AG04449 (cell line): ENCODE measurements at regions not wholly inside any gene's neighbourhood (a gene's known extent, or its start where the extent isn't known, plus 50 kb on each side); places are given as distances from the start of the nearest gene placed in this dataset.
"Not testable (repeated sequence)": the region's sequence is repeated elsewhere in the genome, so short reads cannot be mapped to it uniquely, and the experiment has no call there.

Experiments
- CTCF ChIA-PET: fragments of 350-600 bp; formaldehyde crosslinking; extraction: SDS; loops from one replicate; lab custom pipeline; 2021; ENCODE audit warnings: antibody characterized with exemption; lab: Yijun Ruan, JAX
- POLR2A ChIA-PET: fragments of 400-600, 350-600 bp; formaldehyde crosslinking; extraction: SDS; loops from one replicate; lab custom pipeline; 2020; ENCODE audit warnings: antibody characterized with exemption, inconsistent platforms; lab: Yijun Ruan, JAX
- DNase-seq: peaks from one replicate; pipeline ENCODE4 v3.0.0-alpha.2; 2010; ENCODE audit warnings: low read depth, low spot score
- H3K4me3 ChIP-seq: 2 replicates; pipeline ENCODE4 v1.5.1; 2011; ENCODE audit warnings: low read depth, mild to moderate bottlenecking, control low read depth, low read length
- CTCF ChIP-seq: IDR thresholded peaks from one replicate; pipeline ENCODE4 v1.5.1; 2011; ENCODE audit warnings: mild to moderate bottlenecking, moderate library complexity, low read length, control low read depth, inconsistent platforms; ENCODE audit not compliant: insufficient read depth; ENCODE audit errors: missing control alignments

DNA sequence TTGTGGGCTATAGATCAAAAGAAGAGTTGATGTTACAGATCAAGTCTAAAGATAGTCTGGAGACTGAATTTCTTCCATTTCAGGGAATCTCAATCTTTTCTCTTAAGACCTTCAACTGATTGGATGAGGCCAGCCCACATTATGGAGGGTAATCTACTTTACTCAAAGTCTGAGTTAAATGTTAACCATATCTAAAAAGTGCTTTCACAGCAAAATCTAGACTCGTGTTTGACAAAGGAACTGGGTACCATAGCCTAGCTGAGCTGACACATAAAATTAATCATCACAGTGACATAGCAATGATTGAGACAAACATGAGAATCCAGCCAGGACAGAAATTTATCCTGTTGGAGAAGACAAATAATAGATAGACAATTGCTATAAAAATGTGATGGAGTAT, 407.9 kb upstream of the GRM7 start:
- no peak for TF ChIP-seq CTCF

DNA sequence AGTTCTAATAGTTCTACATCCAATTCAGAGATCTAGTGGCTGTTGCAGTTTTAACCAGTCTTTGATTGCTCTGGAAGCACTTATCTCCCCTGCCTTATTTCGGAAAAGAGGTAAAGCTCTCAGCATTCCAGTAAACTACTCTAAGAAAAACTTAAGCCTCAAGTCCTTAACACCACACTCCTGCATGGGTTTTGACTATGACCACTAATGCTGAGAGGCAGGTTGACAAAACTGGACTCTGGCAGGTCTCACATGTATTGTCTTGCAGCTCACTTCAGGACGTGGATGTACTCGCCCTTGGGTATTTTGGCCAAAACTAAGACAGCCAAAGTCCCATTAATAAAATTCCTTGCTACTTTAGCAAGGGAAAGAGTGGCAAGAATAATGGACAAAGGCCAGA, 405.9 kb upstream of the GRM7 start:
- no peak for DNase-seq
- no peak overlapping the region for H3K4me3 ChIP-seq
- ChIA-PET CTCF (no interaction called here), POLR2A (no interaction called here)
- no peak for TF ChIP-seq CTCF

More for the DNA sequence above, 407.9 kb upstream of the GRM7 start:
- CTCF ChIA-PET, result no interaction called here
- no peak for DNase-seq
- POLR2A ChIA-PET, result no interaction called here
- H3K4me3 ChIP-seq, result no peak overlapping the region

DNA sequence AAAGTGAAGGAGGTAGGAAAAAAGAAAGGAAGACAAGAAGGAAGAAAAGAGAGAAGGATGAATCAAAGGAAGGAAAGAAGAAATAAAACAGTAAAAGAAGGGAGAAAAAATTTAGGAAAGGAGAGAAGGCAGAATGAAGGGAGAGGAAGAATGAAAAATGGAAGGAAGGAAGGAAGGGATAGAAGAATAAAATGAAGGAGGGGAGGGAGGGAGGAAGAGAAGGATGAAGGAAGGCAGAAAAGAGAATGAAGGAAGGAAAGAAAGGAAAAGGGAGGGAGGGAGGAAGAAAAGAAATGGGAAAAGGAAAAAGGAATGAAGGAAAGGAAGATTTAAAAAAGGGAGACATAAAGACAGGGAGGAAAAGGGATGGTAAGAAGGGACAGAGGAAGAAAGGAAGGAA, 393.7 kb upstream of the GRM7 start:
- ChIA-PET CTCF (no interaction called here), POLR2A (no interaction called here)
- no peak for TF ChIP-seq CTCF
- H3K4me3 ChIP-seq, result no peak overlapping the region
- DNase-seq, result no peak

GRCh38 chr3:6468589-6468988, 392.3 kb upstream of the GRM7 start:
- ChIA-PET POLR2A (no interaction called here), CTCF (no interaction called here)
- DNase-seq, result no peak
- no peak for TF ChIP-seq CTCF
- H3K4me3 ChIP-seq, result no peak overlapping the region

GRCh38 chr3:6471744-6472143, 389.2 kb upstream of the GRM7 start:
- DNase-seq, result no peak
- POLR2A ChIA-PET, result no interaction called here
- no peak for TF ChIP-seq CTCF
- CTCF ChIA-PET, result no interaction called here
- H3K4me3 ChIP-seq, result no peak overlapping the region

GRCh38 chr3:6490487-6491327, 370.2 kb upstream of the GRM7 start:
- CTCF ChIA-PET, POLR2A ChIA-PET, H3K4me3 ChIP-seq, DNase-seq: not testable (repeated sequence)

GRCh38 chr3:6491768-6492167, 369.1 kb upstream of the GRM7 start:
- no peak for DNase-seq
- POLR2A ChIA-PET, result no interaction called here
- no peak for TF ChIP-seq CTCF
- CTCF ChIA-PET, result no interaction called here
- no peak overlapping the region for H3K4me3 ChIP-seq
